Left renal pelvis (tissue), 4 donors: ENCODE measurements at regions not wholly inside any gene's neighbourhood (a gene's known extent, or its start where the extent isn't known, plus 50 kb on each side); places are given as distances from the start of the nearest gene placed in this dataset.
A peak's percentile ranks its signal among the peaks of the same experiment; 100 is the strongest.
"Not testable (repeated sequence)": the region's sequence is repeated elsewhere in the genome, so short reads cannot be mapped to it uniquely, and the experiment has no call there.

ENCODE experiments used
- DNase-seq, 4 donors: peaks; one replicate each; pipeline ENCODE4 v3.0.0-alpha.2; 2013; ENCODE audit warnings: low read depth in 4 of 4, low spot score in 3 of 4

GRCh38 chr12:20150835-20151422, 217.4 kb upstream of the PDE3A start:
- peak in 1 of 4 donors; percentile 3 for DNase-seq

DNA sequence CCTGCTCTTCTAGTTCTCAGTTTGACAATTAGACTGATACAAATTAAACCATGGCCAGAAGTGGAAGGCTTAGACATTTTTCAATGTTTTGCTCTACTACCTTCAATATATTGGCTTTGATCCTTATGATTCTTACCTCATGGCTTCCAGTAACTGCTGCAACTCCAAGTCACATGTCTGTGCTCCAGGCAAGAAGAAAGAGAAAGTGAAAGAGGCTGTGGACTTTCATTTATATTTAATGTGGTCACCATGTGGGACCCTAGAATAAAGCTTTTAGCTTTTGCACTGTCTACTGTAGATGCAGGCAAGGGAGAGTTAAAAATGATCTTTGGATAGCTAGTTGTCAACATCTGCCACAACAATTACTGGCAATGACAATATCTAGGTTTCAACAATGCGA, 214.3 kb upstream of the PDE3A start:
- DNase-seq: no peak

GRCh38 chr12:20155374-20155773, 213.0 kb upstream of the PDE3A start:
- DNase-seq: no peak

DNA sequence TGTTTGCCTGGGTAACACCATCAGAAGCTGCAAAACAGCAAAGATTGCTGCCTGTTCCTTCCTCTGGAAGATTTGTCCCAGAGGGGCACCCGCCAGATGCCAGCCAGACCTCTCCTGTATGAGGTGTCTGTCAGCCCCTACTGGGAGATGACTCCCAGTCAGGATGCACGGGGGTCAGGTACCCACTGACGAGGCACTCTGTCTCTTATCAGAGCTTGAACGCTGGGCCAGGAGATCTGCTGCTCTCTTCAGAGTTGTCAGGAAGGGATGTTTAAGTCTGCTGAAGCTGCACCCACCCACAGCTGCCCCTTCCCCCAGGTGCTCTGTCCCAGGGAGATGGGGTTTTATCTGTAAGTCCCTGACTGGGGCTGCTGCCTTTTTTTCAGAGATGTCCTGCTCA, 207.4 kb upstream of the PDE3A start:
- DNase-seq: not testable (repeated sequence)

DNA sequence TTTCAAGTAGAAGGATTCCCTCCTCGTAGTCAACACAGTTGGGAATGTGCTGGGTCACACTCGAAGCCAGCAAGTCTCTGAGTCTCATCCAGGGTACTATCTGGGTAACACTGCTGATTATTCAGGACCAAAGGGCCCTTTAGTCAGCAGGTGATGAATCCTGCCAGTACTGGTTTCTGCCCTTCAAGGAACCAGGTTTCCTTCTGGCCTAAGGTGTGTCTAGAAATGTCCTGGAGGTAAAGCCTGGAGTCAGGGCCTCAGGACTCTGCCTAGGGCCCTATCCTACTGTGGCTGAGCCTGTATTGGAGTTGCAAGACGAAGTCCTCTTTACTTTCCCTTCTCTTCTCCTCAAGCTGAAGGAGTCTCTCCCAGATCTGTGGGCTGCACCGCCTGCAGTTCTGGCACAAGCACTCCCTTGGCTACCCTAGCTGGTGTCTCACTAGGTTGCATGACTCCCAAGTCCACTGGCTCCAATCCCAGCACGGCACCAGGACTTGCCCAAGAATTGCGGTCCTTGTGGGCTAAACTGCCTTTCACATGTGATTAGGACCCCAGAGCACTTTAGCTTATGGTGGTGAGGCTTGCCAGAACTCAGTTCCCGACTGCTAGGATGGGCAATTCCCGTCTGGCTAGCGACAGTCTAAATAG, 193.7 kb upstream of the PDE3A start:
- no peak for DNase-seq

- no peak for DNase-seq
These were observed 192.5 kb upstream of the PDE3A start for GRCh38 chr12:20175704-20176388.

- no peak for DNase-seq
These were observed 186.7 kb upstream of the PDE3A start for GRCh38 chr12:20181416-20182180.

- no peak for DNase-seq
These were observed 184.8 kb upstream of the PDE3A start for GRCh38 chr12:20183563-20183962.

GRCh38 chr12:20184514-20184913, 183.8 kb upstream of the PDE3A start:
- no peak for DNase-seq

GRCh38 chr12:20187456-20187855, 180.9 kb upstream of the PDE3A start:
- DNase-seq: no peak

DNA sequence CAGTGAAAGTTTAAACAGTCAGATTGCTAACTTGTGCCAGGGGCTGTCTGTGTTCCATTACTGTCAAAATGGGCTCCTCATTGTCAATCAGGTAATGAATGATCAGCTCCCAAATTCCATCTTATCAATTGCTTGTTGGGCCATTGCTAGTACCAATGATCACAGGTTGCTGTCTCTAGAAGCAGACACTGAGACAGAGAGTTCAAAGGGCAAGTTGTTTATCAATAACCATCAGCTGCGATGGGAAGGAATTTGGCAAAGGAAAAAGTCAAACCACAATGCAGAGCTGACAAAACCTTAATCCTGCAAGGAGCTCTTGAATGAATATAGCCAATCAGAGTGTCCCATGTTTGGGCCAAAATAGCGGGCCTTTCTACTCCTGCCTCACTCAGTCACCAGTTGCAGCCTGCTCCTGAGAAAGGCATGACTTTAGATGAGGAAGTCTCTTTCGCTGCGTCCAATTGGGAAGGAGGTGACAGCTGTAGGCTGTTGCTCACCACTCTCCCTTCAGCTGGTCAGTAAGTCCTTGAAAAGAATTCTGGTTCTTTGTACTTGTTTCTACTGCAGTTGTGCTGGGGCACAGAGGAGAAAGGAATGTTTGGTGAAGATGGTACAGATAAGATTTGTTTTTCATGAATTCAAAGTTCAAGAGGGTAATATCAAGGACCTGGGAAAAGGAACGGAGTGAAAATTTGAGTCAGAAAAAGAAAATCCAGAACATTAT, 179.2 kb upstream of the PDE3A start:
- DNase-seq: no peak

DNA sequence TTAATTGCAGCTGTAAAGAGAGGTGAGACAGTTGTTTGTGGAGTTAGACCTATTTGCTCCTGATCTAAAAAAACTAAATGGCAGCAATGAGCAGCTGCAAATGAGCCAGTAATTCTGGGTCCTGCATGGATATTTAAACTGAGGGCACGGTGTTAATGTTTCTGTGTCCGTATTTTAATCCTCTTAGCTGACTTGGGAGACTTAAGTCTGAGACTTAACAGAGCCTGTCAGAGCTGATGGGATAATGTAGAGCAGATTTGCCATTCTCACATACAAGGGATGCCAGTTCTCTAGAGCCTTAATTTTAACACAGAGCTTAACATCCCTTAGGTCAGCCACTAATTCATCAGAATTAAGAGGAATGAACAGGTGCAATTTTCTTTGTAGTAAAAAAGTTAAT, 178.6 kb upstream of the PDE3A start:
- no peak for DNase-seq

GRCh38 chr12:20194171-20194570, 174.2 kb upstream of the PDE3A start:
- no peak for DNase-seq

DNA sequence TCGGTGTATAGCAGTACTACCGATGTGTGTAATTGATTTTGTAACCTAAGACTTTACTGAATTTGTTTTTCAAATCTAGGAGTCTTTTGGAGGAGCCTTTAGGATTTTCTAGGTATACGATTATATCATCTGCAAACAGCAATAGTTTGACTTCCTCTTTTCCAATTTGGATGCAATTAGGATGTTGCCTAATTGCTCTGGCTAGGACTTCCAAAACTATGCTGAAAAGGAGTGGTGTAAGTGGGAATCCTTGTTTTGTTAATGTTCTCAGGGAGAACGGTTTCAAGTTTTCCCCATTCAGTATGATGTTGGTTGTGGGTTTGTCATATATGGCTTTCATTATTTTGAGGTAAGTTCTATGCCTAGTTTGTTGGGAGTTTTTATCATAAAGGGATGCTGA, 171.6 kb upstream of the PDE3A start:
- DNase-seq: no peak

DNA sequence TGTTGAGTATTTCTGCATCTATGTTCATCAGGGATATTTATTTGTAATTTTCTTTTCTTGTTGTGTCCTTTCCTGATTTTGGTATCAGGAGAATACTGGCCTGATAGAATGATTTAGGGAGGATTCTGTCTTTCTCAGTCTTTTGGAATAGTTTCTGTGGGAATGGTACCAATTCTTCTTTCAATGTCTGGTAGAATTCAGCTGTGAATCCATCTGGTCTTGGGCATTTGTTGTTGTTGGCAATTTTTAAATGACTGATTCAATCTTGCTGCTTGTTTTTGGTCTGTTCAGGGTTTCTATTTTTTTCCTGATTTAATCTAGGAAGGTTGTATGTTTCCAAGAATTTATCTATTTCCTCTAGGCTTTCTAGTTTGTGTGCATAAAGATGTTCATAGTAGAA, 170.9 kb upstream of the PDE3A start:
- DNase-seq: no peak

DNA sequence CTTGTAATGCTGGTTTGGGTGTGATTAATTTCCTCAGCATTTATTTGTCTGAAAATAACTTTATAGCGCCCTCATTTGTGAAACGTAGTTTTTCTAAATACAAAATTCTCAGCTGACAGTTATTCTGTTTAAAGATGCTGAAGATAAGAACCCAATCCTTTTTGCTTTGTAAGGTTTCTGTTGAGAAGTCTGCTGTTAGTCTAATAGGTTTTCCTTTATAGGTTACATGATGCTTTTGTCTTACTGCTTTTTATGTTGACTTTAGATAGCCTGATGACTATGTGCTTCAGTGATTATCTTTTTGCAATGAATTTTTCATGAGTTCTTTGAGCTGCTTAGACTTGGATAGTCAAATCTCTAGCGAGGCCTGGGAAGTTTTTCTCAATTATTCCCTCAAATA, 168.6 kb upstream of the PDE3A start:
- DNase-seq: no peak

DNA sequence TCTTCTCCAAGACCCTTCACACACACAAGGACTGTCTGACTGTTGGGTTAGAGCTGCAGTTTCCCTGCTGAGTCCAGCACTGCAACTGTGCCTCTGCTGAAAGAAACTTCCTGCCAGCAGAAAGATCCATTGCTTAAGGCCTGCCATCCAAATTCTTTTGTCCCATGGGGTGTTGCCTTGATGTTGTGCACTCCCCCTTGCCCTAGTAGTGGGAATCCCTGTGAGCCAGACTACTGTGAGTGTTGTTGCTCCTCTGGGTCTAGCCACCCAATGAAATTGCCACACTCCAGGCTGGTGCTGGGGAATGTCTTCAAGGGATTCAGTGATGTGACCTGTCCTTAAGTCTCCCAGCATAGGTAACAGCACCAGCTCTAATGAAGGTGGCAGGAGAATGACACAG, 166.6 kb upstream of the PDE3A start:
- DNase-seq: no peak

DNA sequence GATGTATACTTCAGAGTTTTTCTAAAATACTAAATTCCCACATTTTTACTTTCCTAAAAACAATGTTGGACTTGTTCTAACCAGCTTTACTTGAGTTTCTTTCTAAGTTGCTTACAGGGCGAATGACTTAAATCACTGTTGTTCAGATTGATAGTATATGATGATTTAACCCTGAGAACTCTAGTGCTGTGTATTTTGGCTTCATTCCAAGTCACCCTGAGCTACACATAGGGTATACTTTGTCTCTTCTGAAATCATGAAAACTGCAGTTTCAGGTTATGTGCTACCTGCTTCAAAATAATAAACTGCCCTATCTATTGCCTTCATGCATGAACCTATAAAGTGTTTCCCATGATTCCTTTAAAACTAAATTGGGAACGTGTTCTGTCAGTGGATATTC, 162.5 kb upstream of the PDE3A start:
- DNase-seq: no peak

- DNase-seq: no peak
These were observed 161.9 kb upstream of the PDE3A start for GRCh38 chr12:20206410-20206809.

DNA sequence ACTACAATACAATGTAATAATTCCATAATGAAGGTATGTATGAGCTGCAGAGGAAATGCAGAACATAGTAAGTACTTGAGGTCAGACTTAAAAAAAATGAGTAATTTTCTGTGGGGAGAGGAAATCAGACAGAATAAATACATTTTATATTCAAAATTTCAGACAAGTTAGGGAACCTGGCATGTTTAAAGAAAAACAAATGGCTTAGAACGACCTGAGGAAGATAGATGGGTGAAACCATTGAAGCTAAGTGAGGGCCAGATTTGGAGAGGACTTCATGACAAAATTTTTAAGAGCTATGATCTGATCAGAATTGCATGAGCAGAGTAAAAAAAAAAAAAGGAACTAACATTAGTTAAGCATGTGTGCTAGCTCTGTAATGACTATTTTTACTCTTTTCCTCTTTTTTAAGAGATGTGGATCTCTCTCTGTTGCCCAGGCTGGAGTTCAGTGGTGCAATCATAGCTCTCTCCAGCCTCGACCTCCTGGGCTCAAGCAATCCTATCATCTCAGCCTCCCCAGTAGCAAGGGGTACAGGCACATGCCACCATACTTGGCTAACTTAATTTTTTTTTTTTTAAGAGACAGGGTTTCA, 157.6 kb upstream of the PDE3A start:
- no peak for DNase-seq

DNA sequence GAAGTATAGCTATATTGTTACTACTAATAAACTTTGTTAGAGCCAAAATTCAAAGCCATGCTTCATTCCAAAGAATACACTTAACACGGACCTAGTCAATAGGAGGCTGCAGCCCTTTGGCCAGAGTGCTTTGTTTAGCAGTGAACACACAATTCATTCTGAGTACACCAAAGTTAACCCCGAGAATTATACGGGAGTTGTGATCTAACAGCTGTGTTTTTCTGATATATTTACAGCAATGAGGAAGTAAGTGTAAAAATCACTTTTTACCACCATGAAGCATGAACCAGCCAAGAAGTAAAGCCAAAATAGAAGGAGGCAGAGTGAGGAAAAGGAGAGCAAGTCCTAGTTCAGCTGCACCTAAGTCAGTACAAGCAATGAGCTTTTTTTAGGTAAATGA, 156.8 kb upstream of the PDE3A start:
- DNase-seq: no peak
